Gastroesophageal sphincter (tissue), 4 donors: ENCODE measurements at regions not wholly inside any gene's neighbourhood (a gene's known extent, or its start where the extent isn't known, plus 50 kb on each side); places are given as distances from the start of the nearest gene placed in this dataset.

Source experiments
- ATAC-seq: fragments of 150-250 bp; one replicate; pipeline ENCODE4 v1.9.1; 2016; ENCODE audit warnings: mild to moderate bottlenecking, moderate library complexity
- H3K27ac ChIP-seq, 4 donors: fragments of 200-600 bp; sonication (generic) in 3 of 4; 1 replicate in 3 of 4; 2 replicates in 1 of 4; pipeline ENCODE4 v1.5.1; 2016 to 2019
- H3K27me3 ChIP-seq: fragments of 200-600 bp; sonication (generic); one replicate; pipeline ENCODE4 v1.5.1; 2019
- H3K36me3 ChIP-seq, 2 donors: fragments of 200-600 bp; sonication (generic); one replicate each; pipeline ENCODE4 v1.5.1; 2019; ENCODE audit warnings: control low read depth in 1 of 2
- H3K4me1 ChIP-seq, 3 donors: fragments of 200-600 bp; sonication (generic); 1 replicate in 2 of 3; 2 replicates in 1 of 3; pipeline ENCODE4 v1.5.1; 2016 to 2019; ENCODE audit warnings: control low read depth in 2 of 3
- H3K4me3 ChIP-seq, 2 donors: fragments of 200-600 bp; sonication (generic); one replicate each; pipeline ENCODE4 v1.5.1; 2019; ENCODE audit warnings: mild to moderate bottlenecking in 1 of 2, moderate library complexity in 1 of 2
- H3K9me3 ChIP-seq, 3 donors: fragments of 200-600 bp; sonication (generic); one replicate each; pipeline ENCODE4 v1.5.1; 2017 to 2019; ENCODE audit warnings: control low read depth in 2 of 3
- EP300 ChIP-seq: sonication (generic); formaldehyde crosslinking; IDR thresholded peaks from one replicate; pipeline ENCODE4 v1.6.1; 2017; ENCODE audit warnings: antibody characterized with exemption, mild to moderate bottlenecking
- POLR2A ChIP-seq, 2 donors: fragments of 450-650 bp; IDR thresholded peaks; one replicate each; pipeline ENCODE4 v1.6.1; 2017; ENCODE audit warnings: antibody characterized with exemption in 2 of 2, mild to moderate bottlenecking in 2 of 2, moderate library complexity in 1 of 2
- POLR2AphosphoS5 ChIP-seq: sonication (generic); formaldehyde crosslinking; IDR thresholded peaks from one replicate; pipeline ENCODE4 v1.6.1; 2017; ENCODE audit warnings: antibody characterized with exemption
- WGBS, 2 donors: methylation state at CpG; one replicate each; pipeline ENCODE4 v1.1.5; 2018; ENCODE audit warnings: low coverage in 1 of 2; 5-methylcytosine and 5-hydroxymethylcytosine counted together
- TF ChIP-seq, protein P1 (sequence below), 4 experiments: fragments of 200-600 bp in 2 of 4; fragments of 450-650 bp in 2 of 4; sonication (generic) in 1 of 4; IDR thresholded peaks; one replicate each; pipeline ENCODE4 v1.5.1; 2017 to 2019; ENCODE audit warnings: antibody characterized with exemption in 4 of 4, mild to moderate bottlenecking in 2 of 4, moderate library complexity in 2 of 4

DNA sequence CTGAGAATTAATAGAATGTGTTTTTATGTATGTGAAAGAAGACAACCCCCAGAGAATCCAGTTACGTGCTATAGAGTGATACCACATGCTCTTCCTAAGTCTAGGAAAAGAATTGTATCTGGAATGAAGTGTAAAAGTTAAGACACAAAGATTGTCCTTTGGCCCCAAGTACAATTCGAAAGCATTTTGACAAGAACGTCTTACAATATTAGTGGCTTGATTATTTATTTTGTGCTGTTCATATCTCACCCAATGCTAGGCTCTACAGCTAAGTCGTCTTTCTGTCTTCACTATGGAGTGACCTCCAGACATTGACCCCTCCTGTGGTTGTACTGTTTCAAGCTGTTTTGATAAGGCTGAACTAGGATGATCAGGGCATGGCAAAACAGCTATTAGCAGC, 345.7 kb upstream of the C2CD4B start:
- ATAC-seq, result no peak
- 87 to 96% methylated on average over 3 of the region's 4 CpGs for WGBS, 2 donors
- no peak overlapping the region for H3K4me3 ChIP-seq
- peaks cover 8 to 16% (median 11%) of the 10 kb centered on the region in 3 donors for H3K4me1 ChIP-seq
- H3K9me3 ChIP-seq, result no peaks in the 10 kb centered on the region
- no peaks in the 10 kb centered on the region for H3K27me3 ChIP-seq
- H3K36me3 ChIP-seq, result no peaks in the 10 kb centered on the region
- TF ChIP-seq POLR2A (IDR thresholded peaks at IDR 0.05) (no peak), POLR2AphosphoS5 (no peak), EP300 (no peak)
- TF ChIP-seq, protein P1, sequence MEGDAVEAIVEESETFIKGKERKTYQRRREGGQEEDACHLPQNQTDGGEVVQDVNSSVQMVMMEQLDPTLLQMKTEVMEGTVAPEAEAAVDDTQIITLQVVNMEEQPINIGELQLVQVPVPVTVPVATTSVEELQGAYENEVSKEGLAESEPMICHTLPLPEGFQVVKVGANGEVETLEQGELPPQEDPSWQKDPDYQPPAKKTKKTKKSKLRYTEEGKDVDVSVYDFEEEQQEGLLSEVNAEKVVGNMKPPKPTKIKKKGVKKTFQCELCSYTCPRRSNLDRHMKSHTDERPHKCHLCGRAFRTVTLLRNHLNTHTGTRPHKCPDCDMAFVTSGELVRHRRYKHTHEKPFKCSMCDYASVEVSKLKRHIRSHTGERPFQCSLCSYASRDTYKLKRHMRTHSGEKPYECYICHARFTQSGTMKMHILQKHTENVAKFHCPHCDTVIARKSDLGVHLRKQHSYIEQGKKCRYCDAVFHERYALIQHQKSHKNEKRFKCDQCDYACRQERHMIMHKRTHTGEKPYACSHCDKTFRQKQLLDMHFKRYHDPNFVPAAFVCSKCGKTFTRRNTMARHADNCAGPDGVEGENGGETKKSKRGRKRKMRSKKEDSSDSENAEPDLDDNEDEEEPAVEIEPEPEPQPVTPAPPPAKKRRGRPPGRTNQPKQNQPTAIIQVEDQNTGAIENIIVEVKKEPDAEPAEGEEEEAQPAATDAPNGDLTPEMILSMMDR (IDR thresholded peaks at IDR 0.05), result no peak
- no peak overlapping the region for H3K27ac ChIP-seq

DNA sequence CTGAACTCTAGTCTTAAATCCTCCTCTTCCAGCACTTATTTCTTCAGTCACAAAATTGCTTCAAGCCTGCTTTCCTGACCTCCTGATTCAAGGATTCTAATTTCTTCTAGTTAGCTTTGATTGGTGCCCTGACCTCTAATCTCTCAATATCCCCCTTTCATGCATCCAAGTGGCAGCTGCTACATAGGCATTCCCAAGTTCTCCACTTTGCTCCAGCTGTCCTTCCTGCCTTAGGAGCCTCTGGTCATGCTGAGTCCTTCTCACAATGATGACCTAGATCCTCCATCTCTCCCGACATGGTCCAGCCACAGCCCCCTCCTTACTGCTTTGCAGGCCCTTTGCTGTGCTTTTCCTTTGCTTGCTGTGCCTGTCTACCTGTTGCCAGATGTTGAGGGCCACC, 347.8 kb upstream of the C2CD4B start:
- Histone ChIP-seq H3K27me3 (no peaks in the 10 kb centered on the region), H3K4me1 (no peaks in the 10 kb centered on the region), H3K4me3 (no peak overlapping the region), H3K36me3 (no peaks in the 10 kb centered on the region), H3K9me3 (no peaks in the 10 kb centered on the region), H3K27ac (no peak overlapping the region)
- ATAC-seq, result no peak
- TF ChIP-seq, protein P1 (IDR thresholded peaks at IDR 0.05), result no peak
- TF ChIP-seq POLR2A (IDR thresholded peaks at IDR 0.05) (no peak), EP300 (no peak), POLR2AphosphoS5 (no peak)
- 83 to 100% methylated on average over 1 of the region's 1 CpG for WGBS, 2 donors

DNA sequence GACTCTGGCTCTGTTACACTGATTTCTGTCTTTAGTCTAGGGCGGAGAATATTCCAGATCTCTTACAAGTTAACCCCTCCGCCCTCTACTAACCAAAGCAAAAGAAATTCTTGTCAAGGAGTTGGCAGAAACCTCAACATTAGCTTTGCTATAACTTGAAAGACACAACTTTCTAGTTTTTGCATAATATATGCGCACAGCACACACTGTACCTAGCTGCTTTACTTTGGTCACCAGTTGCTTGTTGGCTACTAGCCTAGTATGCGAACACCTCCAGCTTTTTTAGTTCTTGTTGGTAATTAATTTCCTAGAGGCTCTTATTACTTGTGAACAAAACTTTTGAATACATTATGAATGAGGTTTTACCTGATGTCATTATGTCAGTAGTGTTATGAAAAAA, 348.8 kb upstream of the C2CD4B start:
- Histone ChIP-seq H3K4me3 (no peak overlapping the region), H3K4me1 (no peaks in the 10 kb centered on the region), H3K27ac (no peak overlapping the region), H3K9me3 (no peaks in the 10 kb centered on the region), H3K36me3 (no peaks in the 10 kb centered on the region), H3K27me3 (no peaks in the 10 kb centered on the region)
- ATAC-seq, result no peak
- WGBS, 2 donors, result 94 to 95% methylated on average over 4 of the region's 4 CpGs
- TF ChIP-seq EP300 (no peak), POLR2AphosphoS5 (no peak), POLR2A (IDR thresholded peaks at IDR 0.05) (no peak)
- TF ChIP-seq, protein P1 (IDR thresholded peaks at IDR 0.05), result no peak

- 71 to 73% methylated on average over 5 to 6 of the region's 7 CpGs for WGBS, 2 donors
- no peak overlapping the region for H3K27ac ChIP-seq
These were observed 350.8 kb upstream of the C2CD4B start for GRCh38 chr15:62515696-62516395.

More at GRCh38 chr15:62515696-62516395, 350.8 kb upstream of the C2CD4B start:
- ATAC-seq, result no peak
- H3K4me1 ChIP-seq, result no peaks in the 10 kb centered on the region
- H3K36me3 ChIP-seq, result no peaks in the 10 kb centered on the region
- H3K4me3 ChIP-seq, result no peak overlapping the region
- no peak for TF ChIP-seq POLR2A (IDR thresholded peaks at IDR 0.05)
- TF ChIP-seq, protein P1 (IDR thresholded peaks at IDR 0.05), result no peak
- no peak for TF ChIP-seq EP300
- TF ChIP-seq POLR2AphosphoS5, result no peak
- H3K27me3 ChIP-seq, result no peaks in the 10 kb centered on the region
- H3K9me3 ChIP-seq, result no peaks in the 10 kb centered on the region
